Hepatocyte (in vitro differentiated cells): ENCODE measurements at regions not wholly inside any gene's neighbourhood (a gene's known extent, or its start where the extent isn't known, plus 50 kb on each side); places are given as distances from the start of the nearest gene placed in this dataset.

Experiments
- EZH2 ChIP-seq: fragments of 200-600 bp; sonication (generic); IDR thresholded peaks from 2 replicates; pipeline ENCODE4 v1.6.1; 2016; ENCODE audit warnings: antibody characterized with exemption, mild to moderate bottlenecking, borderline replicate concordance
- EZH2phosphoT487 ChIP-seq: fragments of 200-600 bp; sonication (generic); IDR thresholded peaks from one replicate; pipeline ENCODE4 v1.6.1; 2018; ENCODE audit warnings: antibody characterized with exemption, mild to moderate bottlenecking, low read depth, moderate library complexity; ENCODE audit not compliant: unreplicated experiment, severe bottlenecking
- TF ChIP-seq, protein P1 (sequence below): fragments of 200-600 bp; sonication (generic); IDR thresholded peaks from 2 replicates; pipeline ENCODE4 v1.5.1; 2016; ENCODE audit warnings: antibody characterized with exemption, mild to moderate bottlenecking; ENCODE audit not compliant: poor library complexity

DNA sequence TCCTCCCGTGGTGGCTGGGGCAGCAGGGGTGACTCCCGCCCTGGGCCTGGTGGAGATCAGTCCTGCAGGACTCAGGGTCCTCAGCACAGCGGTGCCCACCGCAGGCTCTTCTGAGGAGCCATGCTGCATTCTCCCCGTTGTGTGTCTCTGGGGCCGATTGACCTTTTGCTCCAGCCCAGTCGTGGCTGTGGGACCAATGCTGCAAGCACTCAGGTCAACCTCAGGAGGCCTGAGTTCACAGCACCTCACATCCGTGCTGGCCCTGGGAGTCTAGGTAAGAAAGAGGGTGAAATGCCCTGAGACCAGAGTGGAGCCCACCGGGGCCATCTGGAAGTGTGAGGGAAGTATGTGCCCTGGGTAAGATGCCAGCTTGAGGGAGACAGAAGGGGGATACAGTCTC, 316.1 kb upstream of the B3GAT1 start:
- no peak for TF ChIP-seq EZH2
- TF ChIP-seq, protein P1, sequence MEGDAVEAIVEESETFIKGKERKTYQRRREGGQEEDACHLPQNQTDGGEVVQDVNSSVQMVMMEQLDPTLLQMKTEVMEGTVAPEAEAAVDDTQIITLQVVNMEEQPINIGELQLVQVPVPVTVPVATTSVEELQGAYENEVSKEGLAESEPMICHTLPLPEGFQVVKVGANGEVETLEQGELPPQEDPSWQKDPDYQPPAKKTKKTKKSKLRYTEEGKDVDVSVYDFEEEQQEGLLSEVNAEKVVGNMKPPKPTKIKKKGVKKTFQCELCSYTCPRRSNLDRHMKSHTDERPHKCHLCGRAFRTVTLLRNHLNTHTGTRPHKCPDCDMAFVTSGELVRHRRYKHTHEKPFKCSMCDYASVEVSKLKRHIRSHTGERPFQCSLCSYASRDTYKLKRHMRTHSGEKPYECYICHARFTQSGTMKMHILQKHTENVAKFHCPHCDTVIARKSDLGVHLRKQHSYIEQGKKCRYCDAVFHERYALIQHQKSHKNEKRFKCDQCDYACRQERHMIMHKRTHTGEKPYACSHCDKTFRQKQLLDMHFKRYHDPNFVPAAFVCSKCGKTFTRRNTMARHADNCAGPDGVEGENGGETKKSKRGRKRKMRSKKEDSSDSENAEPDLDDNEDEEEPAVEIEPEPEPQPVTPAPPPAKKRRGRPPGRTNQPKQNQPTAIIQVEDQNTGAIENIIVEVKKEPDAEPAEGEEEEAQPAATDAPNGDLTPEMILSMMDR: no peak
- no peak for TF ChIP-seq EZH2phosphoT487
